Body of pancreas (tissue), 4 donors: ENCODE measurements at regions not wholly inside any gene's neighbourhood (a gene's known extent, or its start where the extent isn't known, plus 50 kb on each side); places are given as distances from the start of the nearest gene placed in this dataset.

Experiments
- CTCF ChIP-seq, 7 experiments: fragments of 450-650 bp in 4 of 7; fragments of 200-600 bp in 3 of 7; sonication (generic) in 3 of 7; IDR thresholded peaks; one replicate each; pipeline ENCODE4 v1.5.1; 2016 to 2019; ENCODE audit warnings: antibody characterized with exemption in 7 of 7
- POLR2A ChIP-seq, 3 donors: fragments of 450-650 bp; IDR thresholded peaks; one replicate each; pipeline ENCODE4 v1.6.1; 2016; ENCODE audit warnings: antibody characterized with exemption in 3 of 3, mild to moderate bottlenecking in 2 of 3

- no peak for TF ChIP-seq CTCF (IDR thresholded peaks at IDR 0.05)
- no peak for TF ChIP-seq POLR2A (IDR thresholded peaks at IDR 0.05)
Observed at GRCh38 chr1:112234710-112235109, 161.3 kb upstream of the CTTNBP2NL start.
